Caco-2 (cell line): ENCODE measurements at regions not wholly inside any gene's neighbourhood (a gene's known extent, or its start where the extent isn't known, plus 50 kb on each side); places are given as distances from the start of the nearest gene placed in this dataset.

Experiments used
- BruUV-seq: library from RNA; stranded (reverse); fragments of 400-500 nt; replicated peaks from 2 replicates; lab custom pipeline; 2021; lab: Mats Ljungman, UMichigan
- CTCF ChIA-PET: fragments of 300-600 bp; sonication (Branson Sonifier 250); formaldehyde crosslinking; loops from one replicate; lab custom pipeline; 2022; ENCODE audit warnings: antibody characterized with exemption; lab: Charles Lee
- POLR2A ChIA-PET: fragments of 300-600 bp; sonication (Branson Sonifier 250); formaldehyde crosslinking; loops from one replicate; lab custom pipeline; 2022; ENCODE audit warnings: antibody characterized with exemption; lab: Charles Lee
- DNase-seq, 2 experiments: peaks; one replicate each; pipeline versions ENCODE4 v3.0.0 to v3.0.0-alpha.2; 2020 to 2022
- H3K27me3 ChIP-seq: replicated peaks from 2 replicates; pipeline ENCODE4 v1.6.0; 2011; ENCODE audit warnings: low read length; ENCODE audit not compliant: control insufficient read depth, insufficient read depth
- H3K36me3 ChIP-seq: 2 replicates; pipeline ENCODE4 v1.5.1; 2011; ENCODE audit warnings: low read length; ENCODE audit not compliant: control insufficient read depth, insufficient read depth
- H3K4me1 ChIP-seq: fragments of 250-450 bp; sonication (Bioruptor Pico); 2 replicates; pipeline ENCODE4 v1.5.1; 2020; ENCODE audit warnings: mild to moderate bottlenecking
- H3K4me3 ChIP-seq: 2 replicates; pipeline ENCODE4 v1.5.1; 2011; ENCODE audit warnings: low read depth, mild to moderate bottlenecking, control low read depth, low read length
- H3K9me3 ChIP-seq: fragments of 250-450 bp; sonication (Bioruptor Pico); 2 replicates; pipeline ENCODE4 v1.5.1; 2020; ENCODE audit warnings: mild to moderate bottlenecking, moderate library complexity
- H3K27ac Mint-ChIP-seq: one replicate; pipeline ENCODE4 v1.8.0; 2022; ENCODE audit warnings: mixed read lengths; ENCODE audit not compliant: unreplicated experiment
- H3K27me3 Mint-ChIP-seq: one replicate; pipeline ENCODE4 v1.8.0; 2022; ENCODE audit warnings: mixed read lengths; ENCODE audit not compliant: insufficient read depth, unreplicated experiment
- H3K36me3 Mint-ChIP-seq: one replicate; pipeline ENCODE4 v1.8.0; 2022; ENCODE audit warnings: mild to moderate bottlenecking, mixed read lengths; ENCODE audit not compliant: insufficient read depth, unreplicated experiment
- H3K4me1 Mint-ChIP-seq: one replicate; pipeline ENCODE4 v1.8.0; 2022; ENCODE audit warnings: low read depth, mixed read lengths; ENCODE audit not compliant: unreplicated experiment
- H3K4me3 Mint-ChIP-seq: one replicate; pipeline ENCODE4 v1.8.0; 2022; ENCODE audit warnings: mild to moderate bottlenecking, moderate library complexity, mixed read lengths; ENCODE audit not compliant: unreplicated experiment
- H3K9me3 Mint-ChIP-seq: one replicate; pipeline ENCODE4 v1.8.0; 2022; ENCODE audit warnings: mixed read lengths; ENCODE audit not compliant: unreplicated experiment
- intact Hi-C: fragments of 100-400 bp; cut with micrococcal nuclease; formaldehyde crosslinking; loops from one replicate; pipeline ENCODE4 v1.10.0; 2022; ENCODE audit not compliant: unreplicated experiment
- TF ChIP-seq, protein P1 (sequence below), 2 experiments: fragments of 200-600 bp in 1 of 2; IDR thresholded peaks; 1 replicate in 1 of 2; 2 replicates in 1 of 2; pipeline versions ENCODE4 v1.5.1 to v1.8.0; 2011 to 2022; ENCODE audit warnings: antibody characterized with exemption in 1 of 2, control low read depth in 1 of 2, inconsistent platforms in 1 of 2, low read depth in 1 of 2, low read length in 1 of 2, mild to moderate bottlenecking in 1 of 2, moderate library complexity in 1 of 2; ENCODE audit not compliant: insufficient read depth in 1 of 2, severe bottlenecking in 1 of 2, unreplicated experiment in 1 of 2

DNA sequence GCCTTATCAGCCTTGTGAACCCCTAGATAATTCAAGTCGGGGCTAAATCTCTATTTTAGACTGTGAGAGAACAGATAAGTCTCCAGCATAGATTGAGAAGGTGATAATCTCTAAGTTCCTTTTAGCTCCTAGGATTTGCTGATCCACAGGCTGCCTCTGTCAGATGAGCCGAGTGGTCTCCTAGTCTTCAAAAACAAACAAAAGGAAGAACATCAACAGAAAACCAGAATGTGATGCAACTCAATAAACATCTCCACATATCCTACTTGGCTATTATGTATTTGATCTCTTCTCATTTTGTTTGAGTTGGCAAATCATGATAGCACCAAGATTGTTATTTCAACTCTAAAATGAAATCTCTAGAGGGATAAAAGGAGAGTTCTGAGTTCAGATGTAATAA lies 88.4 kb upstream of the SLC7A11 start:
- BruUV-seq: no TSS peak
- Histone ChIP-seq H3K9me3 (no peaks in the 10 kb centered on the region), H3K27me3 (no peaks in the 10 kb centered on the region), H3K4me1 (peaks cover 11% of the 10 kb centered on the region; the same call in 1 of the 2 replicates), H3K4me3 (no peak overlapping the region), H3K36me3 (no peaks in the 10 kb centered on the region)
- no peak overlapping the region for H3K27ac Mint-ChIP-seq
- peaks cover 11% of the 10 kb centered on the region for H3K4me1 Mint-ChIP-seq
- H3K9me3 Mint-ChIP-seq: no peaks in the 10 kb centered on the region
- peaks cover 4% of the 10 kb centered on the region for H3K27me3 Mint-ChIP-seq
- no peak for DNase-seq
- POLR2A ChIA-PET: no interaction called here
- intact Hi-C loops: no loop called here
- no peaks in the 10 kb centered on the region for H3K36me3 Mint-ChIP-seq
- CTCF ChIA-PET: no interaction called here
- no peak overlapping the region for H3K4me3 Mint-ChIP-seq
- TF ChIP-seq, protein P1, sequence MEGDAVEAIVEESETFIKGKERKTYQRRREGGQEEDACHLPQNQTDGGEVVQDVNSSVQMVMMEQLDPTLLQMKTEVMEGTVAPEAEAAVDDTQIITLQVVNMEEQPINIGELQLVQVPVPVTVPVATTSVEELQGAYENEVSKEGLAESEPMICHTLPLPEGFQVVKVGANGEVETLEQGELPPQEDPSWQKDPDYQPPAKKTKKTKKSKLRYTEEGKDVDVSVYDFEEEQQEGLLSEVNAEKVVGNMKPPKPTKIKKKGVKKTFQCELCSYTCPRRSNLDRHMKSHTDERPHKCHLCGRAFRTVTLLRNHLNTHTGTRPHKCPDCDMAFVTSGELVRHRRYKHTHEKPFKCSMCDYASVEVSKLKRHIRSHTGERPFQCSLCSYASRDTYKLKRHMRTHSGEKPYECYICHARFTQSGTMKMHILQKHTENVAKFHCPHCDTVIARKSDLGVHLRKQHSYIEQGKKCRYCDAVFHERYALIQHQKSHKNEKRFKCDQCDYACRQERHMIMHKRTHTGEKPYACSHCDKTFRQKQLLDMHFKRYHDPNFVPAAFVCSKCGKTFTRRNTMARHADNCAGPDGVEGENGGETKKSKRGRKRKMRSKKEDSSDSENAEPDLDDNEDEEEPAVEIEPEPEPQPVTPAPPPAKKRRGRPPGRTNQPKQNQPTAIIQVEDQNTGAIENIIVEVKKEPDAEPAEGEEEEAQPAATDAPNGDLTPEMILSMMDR (IDR thresholded peaks at IDR 0.05; ENCODE audit: insufficient read depth in 1 of 2, low read depth in 1 of 2, low read length in 1 of 2, severe bottlenecking in 1 of 2, unreplicated experiment in 1 of 2): no peak

DNA sequence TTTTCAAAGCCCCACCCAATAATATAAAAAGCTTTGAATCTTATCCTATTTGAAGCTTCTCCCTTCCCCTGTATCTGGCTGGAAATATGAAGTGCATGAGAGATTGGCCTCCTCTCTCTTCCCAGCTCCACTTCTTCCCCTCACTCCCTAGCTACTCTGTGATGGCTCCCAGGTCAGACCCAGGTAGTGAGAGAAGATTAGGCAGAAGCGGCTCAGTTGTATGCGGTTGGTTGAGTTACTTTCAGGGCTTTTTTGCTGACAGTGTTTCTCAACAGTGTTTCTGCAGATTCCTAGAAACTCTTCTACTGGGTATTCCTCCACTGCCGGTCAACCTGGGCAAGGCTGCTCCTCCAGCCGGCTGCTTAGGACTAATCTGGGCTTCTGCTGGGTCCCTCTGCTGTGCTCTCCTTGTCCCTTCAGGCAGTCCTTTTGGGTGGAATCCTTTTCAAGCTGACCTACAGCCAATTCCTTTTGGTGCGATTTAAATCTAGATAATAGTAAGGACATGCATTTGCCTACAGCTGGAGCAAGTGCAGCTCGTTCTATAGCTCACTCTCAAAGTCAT lies 87.4 kb upstream of the SLC7A11 start:
- no peak for DNase-seq
- ChIA-PET CTCF (no interaction called here), POLR2A (no interaction called here)
- Histone ChIP-seq H3K36me3 (no peaks in the 10 kb centered on the region), H3K27me3 (no peaks in the 10 kb centered on the region), H3K9me3 (no peaks in the 10 kb centered on the region), H3K4me3 (no peak overlapping the region), H3K4me1 (peaks cover 4% of the 10 kb centered on the region; the same call in 1 of the 2 replicates)
- Mint-ChIP-seq H3K27ac (no peak overlapping the region), H3K9me3 (no peaks in the 10 kb centered on the region), H3K4me1 (peaks cover 6% of the 10 kb centered on the region), H3K27me3 (peaks cover 4% of the 10 kb centered on the region), H3K36me3 (no peaks in the 10 kb centered on the region), H3K4me3 (no peak overlapping the region)
- BruUV-seq: no TSS peak
- intact Hi-C loops: no loop called here
- TF ChIP-seq, protein P1 (IDR thresholded peaks at IDR 0.05; ENCODE audit: insufficient read depth in 1 of 2, low read depth in 1 of 2, low read length in 1 of 2, severe bottlenecking in 1 of 2, unreplicated experiment in 1 of 2): no peak

DNA sequence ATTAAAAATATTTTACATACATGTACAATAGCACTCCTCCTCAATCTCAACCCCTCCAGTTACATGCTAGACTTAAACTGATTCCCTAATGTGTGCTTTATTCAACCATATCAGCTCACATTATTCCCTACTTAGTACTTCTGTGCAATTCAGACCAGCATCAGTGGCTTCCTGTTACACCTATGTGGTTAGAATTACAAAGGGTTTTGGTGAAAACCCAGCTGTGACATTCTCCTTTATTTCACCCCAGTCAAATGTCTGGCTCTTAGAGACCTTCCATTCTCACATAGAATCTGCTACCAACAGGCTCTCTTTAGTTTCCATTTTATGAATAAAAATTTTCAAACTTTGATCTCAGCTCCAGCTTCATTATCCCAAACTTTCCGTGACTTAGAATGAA lies 85.2 kb upstream of the SLC7A11 start:
- BruUV-seq: no TSS peak
- Histone ChIP-seq H3K9me3 (no peaks in the 10 kb centered on the region), H3K4me1 (no peaks in the 10 kb centered on the region), H3K4me3 (no peak overlapping the region), H3K27me3 (no peaks in the 10 kb centered on the region), H3K36me3 (no peaks in the 10 kb centered on the region)
- no peaks in the 10 kb centered on the region for H3K36me3 Mint-ChIP-seq
- no peak overlapping the region for H3K4me3 Mint-ChIP-seq
- no peak for DNase-seq
- H3K9me3 Mint-ChIP-seq: no peaks in the 10 kb centered on the region
- ChIA-PET CTCF (no interaction called here), POLR2A (no interaction called here)
- intact Hi-C loops: no loop called here
- H3K27ac Mint-ChIP-seq: no peak overlapping the region
- TF ChIP-seq, protein P1 (IDR thresholded peaks at IDR 0.05; ENCODE audit: insufficient read depth in 1 of 2, low read depth in 1 of 2, low read length in 1 of 2, severe bottlenecking in 1 of 2, unreplicated experiment in 1 of 2): no peak
- peaks cover 4% of the 10 kb centered on the region for H3K27me3 Mint-ChIP-seq
- peaks cover 6% of the 10 kb centered on the region for H3K4me1 Mint-ChIP-seq
